Tibial nerve (tissue), 3 donors: ENCODE measurements at regions not wholly inside any gene's neighbourhood (a gene's known extent, or its start where the extent isn't known, plus 50 kb on each side); places are given as distances from the start of the nearest gene placed in this dataset.

ENCODE experiments used
- CTCF ChIP-seq, 5 experiments: fragments of 200-600 bp in 3 of 5; fragments of 450-650 bp in 2 of 5; sonication (generic) in 3 of 5; IDR thresholded peaks; one replicate each; pipeline ENCODE4 v1.5.1; 2016 to 2019; ENCODE audit warnings: antibody characterized with exemption in 5 of 5, mild to moderate bottlenecking in 3 of 5, moderate library complexity in 2 of 5
- POLR2A ChIP-seq, 2 donors: fragments of 450-650 bp; IDR thresholded peaks; one replicate each; pipeline ENCODE4 v1.6.1; 2017; ENCODE audit warnings: antibody characterized with exemption in 2 of 2, mild to moderate bottlenecking in 2 of 2, moderate library complexity in 2 of 2

GRCh38 chr13:30850204-30850866 lies 55.7 kb upstream of the MEDAG start:
- no peak for TF ChIP-seq CTCF (IDR thresholded peaks at IDR 0.05)
- no peak for TF ChIP-seq POLR2A (IDR thresholded peaks at IDR 0.05)
